GM19023 (cell line): ENCODE measurements at regions not wholly inside any gene's neighbourhood (a gene's known extent, or its start where the extent isn't known, plus 50 kb on each side); places are given as distances from the start of the nearest gene placed in this dataset.
"Not testable (repeated sequence)": the region's sequence is repeated elsewhere in the genome, so short reads cannot be mapped to it uniquely, and the experiment has no call there.

Source experiments
- ATAC-seq: cut with Tn5 transposase; IDR thresholded peaks from one replicate; pipeline ENCODE4 v1.9.1; 2021; ENCODE audit warnings: mild to moderate bottlenecking, moderate library complexity; ENCODE audit not compliant: unreplicated experiment

GRCh38 chr1:234922987-234923386 is 205.7 kb downstream of the TOMM20 start:
- ATAC-seq = no peak

GRCh38 chr1:234921266-234922062 is 207.2 kb downstream of the TOMM20 start:
- ATAC-seq = no peak

GRCh38 chr1:234920843-234921140 is 207.8 kb downstream of the TOMM20 start:
- no peak for ATAC-seq

DNA sequence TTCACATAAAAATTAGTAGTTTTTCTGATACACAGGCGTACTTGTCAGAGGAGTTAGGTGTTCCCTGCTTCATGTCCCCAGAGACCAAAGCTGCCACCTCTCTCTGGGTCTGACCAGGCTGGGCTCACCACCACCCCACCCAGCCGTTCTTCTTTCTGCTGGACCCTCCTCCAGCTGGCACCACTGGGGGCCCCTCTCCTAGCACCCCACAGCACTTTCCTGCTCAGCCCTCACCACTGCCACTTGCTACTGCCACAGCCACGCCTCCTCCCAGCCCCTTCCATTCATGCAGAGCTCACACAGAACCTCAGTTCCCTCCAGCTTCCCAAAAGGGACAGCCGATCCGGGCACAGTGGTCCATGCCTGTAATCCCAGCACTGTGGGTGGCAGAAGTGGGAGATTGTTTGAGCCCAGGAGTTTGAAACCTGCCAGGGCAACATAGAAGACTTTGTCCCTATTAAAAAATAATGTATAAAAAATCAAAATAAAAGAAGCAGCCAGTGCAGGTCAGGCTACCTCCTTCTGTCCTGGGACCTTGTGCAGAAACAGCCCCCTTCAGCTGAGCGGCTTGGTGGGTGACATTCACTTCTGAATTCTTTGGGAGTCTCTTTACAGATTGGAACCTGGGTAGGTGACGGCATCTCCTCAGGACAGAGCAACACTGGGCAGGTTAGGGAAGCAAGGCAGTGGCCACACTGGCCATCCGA is 208.3 kb downstream of the TOMM20 start:
- ATAC-seq = no peak

DNA sequence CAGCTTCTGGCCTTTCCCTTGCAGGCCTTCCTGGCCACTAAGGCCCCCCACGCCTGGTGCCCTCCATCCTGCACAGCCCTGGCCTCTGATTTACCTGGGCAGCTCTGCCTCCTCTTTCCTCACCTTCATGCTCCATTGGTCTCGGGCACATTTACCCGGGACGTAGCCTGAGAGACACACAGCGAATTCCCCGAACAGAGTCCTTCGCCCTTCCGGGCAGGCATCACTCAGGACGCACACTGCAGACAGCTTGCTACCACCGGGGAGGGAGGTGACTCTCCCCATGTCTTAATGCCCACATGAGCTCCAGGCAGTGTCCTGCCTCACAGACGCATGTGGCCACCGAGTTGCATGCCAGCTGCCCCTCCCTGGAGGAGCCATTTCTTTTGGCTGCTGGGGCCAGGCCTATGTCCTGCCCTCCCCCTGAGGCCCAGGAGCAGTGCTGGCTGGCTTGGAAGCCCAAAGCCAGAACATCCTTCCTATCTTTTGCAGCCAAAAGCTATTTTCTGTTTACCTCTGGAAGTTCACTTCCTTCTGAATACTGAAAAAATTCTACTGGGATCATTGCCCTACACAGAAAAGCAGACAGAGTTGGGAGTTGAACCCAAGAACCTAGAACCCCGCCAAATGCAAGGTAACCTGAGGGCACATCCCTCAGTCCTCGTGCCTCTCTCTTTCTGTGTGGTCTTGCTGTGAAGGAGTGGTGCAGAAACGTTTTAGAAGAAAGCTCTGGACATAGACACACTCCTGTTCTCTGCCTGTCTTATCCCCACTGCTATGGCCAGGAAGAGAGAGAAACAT is 209.5 kb downstream of the TOMM20 start:
- no peak for ATAC-seq

- no peak for ATAC-seq
Measured at GRCh38 chr1:234918181-234918841, 210.3 kb downstream of the TOMM20 start.

- no peak for ATAC-seq
Measured at GRCh38 chr1:234917495-234918180, 211.0 kb downstream of the TOMM20 start.

GRCh38 chr1:234916840-234917239 is 211.8 kb downstream of the TOMM20 start:
- no peak for ATAC-seq

DNA sequence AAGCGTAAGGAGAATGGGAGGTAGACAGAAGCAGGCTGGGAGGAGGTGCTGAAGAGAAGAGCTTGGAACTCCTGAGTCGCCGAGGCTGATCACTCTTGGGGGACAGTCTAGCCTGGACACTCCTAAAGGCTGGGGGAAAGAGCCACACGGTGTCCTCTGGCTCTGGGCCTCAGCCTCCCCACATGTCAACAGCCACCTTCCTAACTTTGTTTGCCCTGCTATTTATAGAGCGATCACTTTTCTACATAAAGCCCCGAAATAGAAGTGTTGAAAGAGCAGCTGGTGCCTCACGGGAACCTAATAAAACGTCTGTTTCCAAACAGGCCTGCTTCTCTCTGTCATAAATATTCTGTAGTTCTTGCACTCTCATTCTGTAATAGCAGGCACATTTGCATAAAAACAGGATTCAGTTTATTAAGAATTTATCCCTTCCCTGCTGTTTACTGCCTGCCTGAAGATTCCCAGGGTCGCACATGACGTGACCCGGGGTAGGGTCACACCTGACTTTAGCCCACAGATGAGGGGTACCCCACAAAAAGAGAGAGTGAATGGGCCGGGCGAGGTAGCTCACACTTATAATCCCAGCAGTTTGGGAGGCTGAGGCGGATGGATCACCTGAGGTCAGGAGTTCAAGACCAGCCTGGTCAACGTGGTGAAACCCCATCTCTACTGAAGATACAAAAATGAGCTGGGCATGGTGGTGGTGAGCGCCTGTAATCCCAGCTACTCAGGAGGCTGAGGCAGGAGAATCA is 212.5 kb downstream of the TOMM20 start:
- no peak for ATAC-seq

- no peak for ATAC-seq
Measured at GRCh38 chr1:234914606-234915290, 213.9 kb downstream of the TOMM20 start.

GRCh38 chr1:234913771-234914170 is 214.9 kb downstream of the TOMM20 start:
- ATAC-seq = no peak

DNA sequence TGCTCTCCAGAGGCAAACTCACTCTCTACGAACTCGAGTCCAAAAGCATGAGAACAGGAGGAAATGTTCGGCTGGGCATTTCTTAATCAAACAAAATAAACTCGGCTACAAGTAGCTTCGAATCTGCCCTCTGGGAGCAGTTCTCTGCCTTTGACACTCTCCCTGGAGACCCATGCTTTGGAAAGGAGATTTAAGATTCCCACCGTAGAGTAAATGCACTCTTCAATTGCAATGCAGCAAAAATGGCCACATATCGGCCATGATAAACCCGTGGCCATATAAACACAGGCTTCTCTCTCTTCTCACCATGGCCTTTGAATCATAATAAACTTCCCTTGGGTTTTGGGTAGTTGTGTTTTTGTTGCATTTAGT is 215.4 kb downstream of the TOMM20 start:
- ATAC-seq = no peak

GRCh38 chr1:234912548-234913277 is 215.9 kb downstream of the TOMM20 start:
- ATAC-seq = no peak

- ATAC-seq = no peak
Measured at GRCh38 chr1:234911787-234912186, 216.8 kb downstream of the TOMM20 start.

DNA sequence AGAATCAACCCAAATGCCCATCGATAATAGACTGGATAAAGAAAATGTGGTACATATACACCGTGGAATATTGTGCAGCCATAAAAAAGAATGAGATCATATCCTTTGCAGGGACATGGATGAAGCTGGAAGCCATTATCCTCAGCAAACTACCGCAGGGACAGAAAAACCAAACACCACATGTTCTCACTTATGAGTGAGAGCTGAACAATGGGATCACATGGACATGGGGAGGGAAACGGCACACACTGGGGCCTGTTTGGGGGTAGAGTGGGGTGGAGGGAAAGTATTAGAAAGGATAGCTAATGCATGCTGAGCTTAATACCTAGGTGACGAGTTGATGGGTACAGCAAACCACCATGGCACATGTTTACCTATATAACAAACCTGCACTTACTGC is 217.5 kb downstream of the TOMM20 start:
- ATAC-seq = not testable (repeated sequence)

- ATAC-seq = no peak
Measured at GRCh38 chr1:234909851-234910250, 218.8 kb downstream of the TOMM20 start.

DNA sequence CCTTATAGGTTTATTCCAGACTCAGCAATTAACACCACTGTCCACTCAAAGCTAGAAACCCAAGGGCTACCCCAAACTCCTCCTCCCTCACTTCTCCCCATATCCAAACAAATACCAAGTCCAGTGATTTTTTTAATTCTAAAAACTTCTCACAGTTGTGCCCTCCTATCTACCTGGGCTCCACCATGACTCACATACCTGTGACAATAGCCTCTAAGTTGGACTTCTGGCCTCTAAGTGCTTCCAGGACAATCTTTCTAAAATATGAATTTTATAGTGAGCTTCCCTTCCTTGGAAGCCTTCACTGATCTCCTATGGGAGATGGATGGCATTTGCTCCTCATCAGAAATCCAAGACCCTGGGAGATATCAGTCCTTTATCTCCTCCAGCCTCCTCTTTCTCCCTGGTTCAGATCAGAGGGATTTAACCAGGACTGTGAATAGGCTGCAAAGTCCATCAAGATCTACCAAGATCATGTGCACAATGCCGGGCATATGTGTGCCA is 219.3 kb downstream of the TOMM20 start:
- no peak for ATAC-seq

- no peak for ATAC-seq
Measured at GRCh38 chr1:234908571-234908970, 220.1 kb downstream of the TOMM20 start.
